NCI-H226 (cell line): ENCODE measurements at regions not wholly inside any gene's neighbourhood (a gene's known extent, or its start where the extent isn't known, plus 50 kb on each side); places are given as distances from the start of the nearest gene placed in this dataset.

Experiments used
- DNase-seq: peaks from one replicate; pipeline ENCODE4 v3.0.0-alpha.2; 2015

DNA sequence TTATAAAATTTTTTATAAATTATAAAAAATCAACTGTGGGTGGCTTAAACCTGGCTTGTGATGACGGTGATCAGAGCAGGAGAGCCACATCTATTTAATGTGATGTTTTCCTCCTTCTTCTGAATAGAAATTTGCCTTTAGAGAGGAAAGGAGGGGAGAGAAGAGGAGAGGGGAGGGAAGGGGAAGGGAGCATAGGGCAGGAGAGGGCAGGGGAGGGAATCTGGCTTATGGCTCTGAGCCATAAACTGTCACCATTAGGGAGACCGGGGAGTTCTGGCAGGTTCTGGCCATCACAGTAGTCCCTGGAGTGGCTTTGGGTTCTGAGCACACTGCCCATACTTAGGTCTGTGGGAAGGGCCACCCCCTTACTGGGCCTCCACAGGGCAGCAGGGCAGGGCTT is 167.8 kb downstream of the ENGASE start:
- no peak for DNase-seq

- DNase-seq = no peak
Observed at GRCh38 chr17:79241616-79242015, 167.0 kb downstream of the ENGASE start.

DNA sequence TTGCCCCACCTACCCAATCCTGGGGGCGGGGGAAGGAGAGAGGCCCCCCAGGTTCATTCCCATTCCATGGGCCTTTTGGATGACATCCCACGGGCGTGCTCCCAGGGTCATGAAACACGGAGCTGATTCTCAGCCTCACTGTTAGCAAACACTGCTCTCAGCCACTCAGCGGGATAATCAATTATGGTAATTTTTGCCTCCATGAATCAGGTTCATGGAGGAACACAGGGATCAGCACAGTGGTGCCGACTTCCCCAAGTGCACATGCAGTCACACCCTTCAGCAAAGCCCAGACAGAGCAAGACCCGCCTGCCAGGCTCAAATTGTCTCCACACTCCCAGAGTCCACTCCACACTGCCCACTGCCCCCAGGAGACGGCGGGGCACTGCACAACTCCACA is 164.6 kb downstream of the ENGASE start:
- DNase-seq = no peak

GRCh38 chr17:79237448-79238053 is 162.9 kb downstream of the ENGASE start:
- no peak for DNase-seq

DNA sequence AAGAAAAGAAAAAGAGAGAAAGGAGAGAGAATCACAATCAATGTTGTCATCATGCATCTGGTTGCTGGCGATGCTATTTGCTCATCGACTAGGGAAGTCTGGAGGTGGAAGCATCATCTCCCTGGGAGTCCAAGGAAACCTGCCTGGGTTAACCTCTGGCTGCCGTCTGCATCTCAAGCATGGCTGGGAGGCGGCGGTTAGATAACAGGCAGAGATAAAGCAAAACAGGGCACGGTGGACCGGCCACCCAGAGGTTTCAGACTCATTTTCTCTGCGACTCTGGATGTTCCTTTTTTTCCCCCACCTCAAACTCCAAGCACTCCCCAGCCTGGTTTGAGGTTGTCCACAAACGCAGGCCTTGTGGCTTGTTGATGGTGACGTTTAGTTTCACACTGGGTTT is 161.2 kb downstream of the ENGASE start:
- DNase-seq = no peak

- DNase-seq = no peak
Observed at GRCh38 chr17:79233916-79234551, 159.4 kb downstream of the ENGASE start.

DNA sequence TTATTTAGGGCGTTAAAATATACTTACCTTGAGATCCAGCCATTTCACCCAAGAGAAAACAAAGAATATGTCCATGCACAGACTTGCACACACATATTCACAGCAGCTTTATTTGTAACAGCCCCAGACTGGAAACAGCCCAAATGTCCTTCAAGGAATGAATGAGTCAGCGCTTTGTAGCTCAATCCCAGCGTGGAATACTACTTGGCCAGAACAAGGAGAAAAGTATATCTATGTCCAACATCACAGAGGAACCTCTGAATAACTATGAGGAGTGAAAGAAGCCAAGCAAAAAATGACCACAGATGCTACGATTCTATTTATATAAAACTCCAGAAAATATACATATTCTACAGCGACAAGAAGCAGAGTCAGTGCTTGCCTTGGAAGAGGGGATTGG is 158.3 kb downstream of the ENGASE start:
- DNase-seq = no peak

DNA sequence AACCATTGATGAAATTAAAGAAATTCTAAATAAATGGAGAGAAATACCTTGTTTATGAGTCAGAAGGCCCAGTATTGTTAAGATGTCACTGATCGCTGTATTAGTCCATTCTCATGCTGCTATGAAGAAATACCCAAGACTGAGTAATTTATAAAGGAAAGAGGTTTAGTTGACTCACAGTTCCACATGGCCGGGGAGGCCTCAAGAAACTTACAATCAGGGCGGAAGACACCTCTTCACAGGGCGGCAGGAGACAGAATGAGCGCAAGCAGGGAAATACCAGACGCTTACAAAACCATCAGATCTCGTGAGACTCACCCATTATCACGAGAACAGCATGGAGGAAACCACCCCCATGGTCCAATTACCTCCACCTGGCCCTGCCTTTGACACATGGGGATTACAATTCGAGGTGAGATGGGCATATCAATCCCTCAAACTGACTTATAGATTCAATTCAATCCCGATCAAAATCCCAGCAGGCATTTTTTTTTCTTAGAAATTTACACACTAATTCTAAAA is 157.2 kb downstream of the ENGASE start:
- no peak for DNase-seq

DNA sequence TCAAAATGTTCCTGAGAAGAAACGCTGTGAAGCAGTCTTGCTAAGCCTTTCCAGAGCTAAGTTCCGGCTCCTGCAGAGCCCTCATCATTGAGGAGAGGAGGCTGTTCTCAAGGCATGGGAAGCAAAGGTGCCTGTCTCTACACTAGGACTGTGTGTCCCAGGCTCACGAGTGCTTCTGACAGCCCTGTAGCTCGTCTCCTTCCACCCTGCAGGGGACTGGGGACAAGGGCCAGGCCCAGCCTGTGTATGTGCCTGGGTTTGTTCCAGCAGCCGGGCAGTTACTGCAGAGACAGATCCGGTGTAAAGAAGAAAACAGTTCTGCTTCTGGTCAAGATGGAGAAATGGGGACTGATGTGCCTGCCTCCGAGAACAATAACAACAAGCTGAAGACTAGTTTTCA is 156.0 kb downstream of the ENGASE start:
- DNase-seq = no peak

DNA sequence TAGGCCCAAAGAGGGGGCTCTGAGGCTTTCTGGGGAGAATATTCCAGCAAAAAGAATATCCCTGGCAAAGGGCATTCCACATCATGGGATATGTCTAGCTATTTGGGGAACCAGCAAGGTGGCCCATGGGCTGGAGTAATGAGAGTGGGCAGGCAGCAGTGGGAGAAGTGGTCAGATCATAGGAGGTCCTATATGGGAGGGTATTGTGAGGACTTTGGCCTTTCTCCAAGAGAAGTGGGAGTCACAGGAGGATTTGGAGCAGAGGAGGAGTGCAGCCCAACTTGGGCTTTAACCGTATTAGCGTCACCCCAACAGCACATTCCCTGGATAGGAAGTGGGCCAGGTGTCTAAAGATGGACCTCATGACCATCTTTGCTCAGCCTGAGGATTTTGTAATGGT is 151.4 kb downstream of the ENGASE start:
- no peak for DNase-seq

DNA sequence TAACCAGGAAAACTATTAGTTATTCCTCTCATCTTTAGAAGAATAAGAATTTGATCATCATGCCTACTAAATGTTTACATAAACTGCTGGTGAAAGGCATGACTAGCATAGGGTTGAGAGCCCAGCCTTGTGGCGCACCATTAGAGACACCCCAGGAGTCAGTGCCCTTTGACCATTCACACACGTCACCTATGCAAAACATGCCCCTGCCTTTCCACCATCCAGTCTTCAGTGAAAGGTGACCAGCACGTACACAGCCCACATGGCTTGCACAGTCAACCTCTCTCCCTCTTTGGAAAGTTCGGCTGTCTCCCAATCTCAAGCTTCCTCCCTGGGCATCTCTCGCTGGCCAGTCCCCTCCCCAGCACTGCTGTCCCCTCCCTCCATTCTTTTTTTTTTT is 150.3 kb downstream of the ENGASE start:
- no peak for DNase-seq

- DNase-seq = no peak
Observed at GRCh38 chr17:79224476-79224875, 149.9 kb downstream of the ENGASE start.

- no peak for DNase-seq
Observed at GRCh38 chr17:79223953-79224352, 149.3 kb downstream of the ENGASE start.

DNA sequence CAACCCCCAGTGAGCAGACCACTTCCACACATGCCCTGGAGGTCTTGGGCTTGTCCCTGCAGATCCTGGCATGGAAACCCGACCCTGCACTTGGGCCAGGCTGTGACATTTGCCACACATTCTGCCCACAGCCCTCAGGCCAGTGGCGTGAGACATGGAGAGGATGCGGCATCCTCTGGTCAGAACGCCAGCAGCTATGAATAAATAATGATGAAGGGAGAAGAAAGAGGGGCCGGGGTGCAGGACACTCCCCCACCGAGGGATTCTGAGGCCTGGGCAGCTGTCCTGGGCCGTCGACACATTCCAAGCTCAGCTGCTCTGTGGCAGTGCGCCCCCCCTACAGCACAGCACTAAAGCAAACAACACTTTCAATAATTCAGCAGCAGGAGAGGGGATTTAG is 148.8 kb downstream of the ENGASE start:
- DNase-seq = no peak

- DNase-seq = no peak
Observed at GRCh38 chr17:79221597-79221996, 147.0 kb downstream of the ENGASE start.

- DNase-seq = no peak
Observed at GRCh38 chr17:79220713-79221291, 146.2 kb downstream of the ENGASE start.

DNA sequence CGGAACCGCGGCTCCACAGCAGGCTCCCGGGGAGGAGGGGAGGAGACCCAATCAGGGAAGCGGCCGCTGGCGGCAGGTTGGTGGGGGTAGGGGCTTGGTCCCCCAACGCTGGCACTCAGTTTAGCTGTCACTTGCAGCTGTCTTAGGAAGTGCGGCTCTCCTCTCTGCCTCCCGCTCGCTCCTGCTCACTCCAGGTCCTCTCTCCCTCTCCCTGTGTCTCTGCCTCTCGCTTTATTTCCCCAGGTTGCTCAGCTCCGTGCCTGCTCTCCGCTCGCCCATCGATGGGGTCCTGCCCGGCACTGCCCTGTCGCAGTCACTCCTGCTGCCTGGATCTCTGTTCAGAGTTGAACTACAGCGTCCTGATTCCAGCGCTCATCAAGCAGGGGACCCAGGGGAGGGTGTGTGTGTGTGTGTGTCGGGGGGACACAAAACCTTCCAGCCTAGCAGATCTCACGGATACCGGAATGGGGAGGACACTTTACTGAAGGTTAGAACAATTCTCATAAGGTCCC is 145.6 kb downstream of the ENGASE start:
- no peak for DNase-seq

DNA sequence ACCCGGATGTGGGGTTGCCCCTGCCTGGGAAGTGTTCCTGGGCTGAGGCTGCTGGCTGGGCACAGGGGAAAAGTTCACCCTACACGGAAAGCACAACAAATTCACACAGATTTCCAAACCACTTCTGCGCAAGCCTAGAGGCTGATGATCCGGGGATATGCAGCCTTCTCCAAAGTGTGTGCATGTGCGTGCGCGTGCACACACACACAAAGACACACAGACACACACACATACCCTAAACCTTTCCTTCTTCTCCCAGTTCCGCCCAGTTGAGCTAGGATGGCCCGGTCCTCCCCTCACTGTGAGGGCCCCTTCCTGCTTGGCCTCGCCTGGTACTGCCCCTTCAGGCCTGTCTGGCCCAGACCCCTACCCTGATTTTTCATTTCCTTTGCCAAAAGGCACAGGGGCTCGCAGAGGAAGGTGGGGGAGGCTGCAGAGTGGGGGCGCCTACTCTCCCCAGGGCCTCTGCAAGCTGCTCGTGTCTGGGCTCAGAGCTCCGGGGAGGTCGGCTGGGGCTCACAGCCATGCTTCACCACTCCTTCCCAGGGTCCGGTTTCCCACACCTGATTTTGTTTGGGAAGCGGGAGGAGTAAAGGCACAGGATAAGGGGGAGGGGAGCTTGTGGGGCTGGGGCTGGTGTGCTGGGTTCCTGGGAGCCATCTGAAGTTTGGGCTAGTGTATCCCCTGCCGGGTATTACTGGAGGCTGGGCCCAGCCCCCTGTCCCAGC is 144.7 kb downstream of the ENGASE start:
- DNase-seq = no peak

GRCh38 chr17:79218825-79219200 is 144.2 kb downstream of the ENGASE start:
- DNase-seq = no peak

GRCh38 chr17:79218175-79218824 is 143.7 kb downstream of the ENGASE start:
- DNase-seq = no peak

DNA sequence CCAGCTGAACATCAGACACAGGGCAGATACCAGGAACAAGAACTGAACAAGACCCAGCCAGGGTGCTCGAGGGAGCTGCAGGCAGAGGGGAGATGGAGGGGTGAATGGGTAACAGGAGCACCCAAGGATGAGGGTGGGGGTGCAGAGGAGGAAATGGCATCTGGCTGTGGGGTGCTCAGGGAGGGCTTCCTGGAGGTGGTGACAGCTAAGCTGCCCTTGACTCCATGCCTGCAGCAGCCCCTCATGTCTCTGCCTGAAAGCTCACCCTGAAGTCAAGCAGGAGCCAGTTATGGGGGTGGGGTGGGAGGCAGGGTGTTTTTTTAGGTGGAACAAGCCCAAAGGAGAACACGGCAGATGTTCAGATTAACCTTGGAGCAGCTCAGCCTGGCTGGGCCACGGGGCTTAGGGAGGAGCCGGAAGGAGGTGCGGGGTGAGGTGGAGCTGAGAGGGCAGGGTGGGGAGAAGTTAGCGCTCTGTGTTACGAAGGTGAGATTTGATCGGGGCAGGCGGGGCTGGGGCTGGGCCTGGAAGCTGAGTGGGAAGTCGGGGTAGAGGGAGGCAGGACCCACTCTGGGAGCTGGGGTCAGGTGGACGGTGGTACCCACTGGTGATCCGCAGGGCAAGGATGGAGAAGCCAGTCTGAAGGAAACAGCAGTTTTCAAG is 143.0 kb downstream of the ENGASE start:
- no peak for DNase-seq

GRCh38 chr17:79216826-79217225 is 142.2 kb downstream of the ENGASE start:
- DNase-seq = no peak

- no peak for DNase-seq
Observed at GRCh38 chr17:79216391-79216790, 141.8 kb downstream of the ENGASE start.
